Spleen (tissue), 7 donors: ENCODE measurements at regions not wholly inside any gene's neighbourhood (a gene's known extent, or its start where the extent isn't known, plus 50 kb on each side); places are given as distances from the start of the nearest gene placed in this dataset.

Experiments
- POLR2A ChIP-seq, 3 donors: fragments of 450-650 bp; IDR thresholded peaks; one replicate each; pipeline ENCODE4 v1.5.1; 2017; ENCODE audit warnings: antibody characterized with exemption in 3 of 3, mild to moderate bottlenecking in 1 of 3
- TF ChIP-seq, protein P1 (sequence below), 11 experiments: fragments of 200-600 bp in 7 of 11; fragments of 450-650 bp in 4 of 11; sonication (generic) in 4 of 11; IDR thresholded peaks in 8 of 11; conservative IDR thresholded peaks in 3 of 11; 1 replicate in 7 of 11; 2 replicates in 4 of 11; pipeline versions ENCODE4 v1.4.0 to v1.8.0; 2016 to 2021; ENCODE audit warnings: antibody characterized with exemption in 11 of 11, inconsistent platforms in 4 of 11, mild to moderate bottlenecking in 1 of 11
- donor health status: DM: no; HTN: no; CAD: no; lungs with moderate emphysema.
- donor health status: DM: no; HTN: no; CAD: no.
- donor health status: DM: no; HTN: no; CAD: no.

DNA sequence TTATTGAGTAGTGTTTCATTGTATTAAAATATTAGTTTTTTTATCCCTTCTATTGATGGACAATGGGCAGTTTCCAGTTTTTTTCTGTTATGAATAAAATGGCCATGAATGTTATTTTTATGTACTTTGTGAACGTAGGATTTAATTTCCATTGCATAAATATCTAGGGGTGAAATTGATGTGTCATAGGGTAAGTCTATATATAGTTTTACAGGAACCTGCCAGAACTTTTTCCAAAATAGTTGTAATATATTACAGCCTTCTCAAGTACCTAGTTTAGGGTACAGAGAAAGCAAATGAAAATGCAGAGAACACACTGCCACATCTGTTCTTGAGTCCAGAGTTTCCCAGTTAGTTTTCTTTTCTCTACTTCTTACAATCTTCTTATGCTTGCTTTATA lies 378.6 kb downstream of the MEIS1 start:
- no peak for TF ChIP-seq POLR2A (IDR thresholded peaks at IDR 0.05)
- TF ChIP-seq, protein P1, sequence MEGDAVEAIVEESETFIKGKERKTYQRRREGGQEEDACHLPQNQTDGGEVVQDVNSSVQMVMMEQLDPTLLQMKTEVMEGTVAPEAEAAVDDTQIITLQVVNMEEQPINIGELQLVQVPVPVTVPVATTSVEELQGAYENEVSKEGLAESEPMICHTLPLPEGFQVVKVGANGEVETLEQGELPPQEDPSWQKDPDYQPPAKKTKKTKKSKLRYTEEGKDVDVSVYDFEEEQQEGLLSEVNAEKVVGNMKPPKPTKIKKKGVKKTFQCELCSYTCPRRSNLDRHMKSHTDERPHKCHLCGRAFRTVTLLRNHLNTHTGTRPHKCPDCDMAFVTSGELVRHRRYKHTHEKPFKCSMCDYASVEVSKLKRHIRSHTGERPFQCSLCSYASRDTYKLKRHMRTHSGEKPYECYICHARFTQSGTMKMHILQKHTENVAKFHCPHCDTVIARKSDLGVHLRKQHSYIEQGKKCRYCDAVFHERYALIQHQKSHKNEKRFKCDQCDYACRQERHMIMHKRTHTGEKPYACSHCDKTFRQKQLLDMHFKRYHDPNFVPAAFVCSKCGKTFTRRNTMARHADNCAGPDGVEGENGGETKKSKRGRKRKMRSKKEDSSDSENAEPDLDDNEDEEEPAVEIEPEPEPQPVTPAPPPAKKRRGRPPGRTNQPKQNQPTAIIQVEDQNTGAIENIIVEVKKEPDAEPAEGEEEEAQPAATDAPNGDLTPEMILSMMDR (IDR thresholded peaks at IDR 0.05 in 8 of 11, conservative IDR thresholded peaks at IDR 0.05 in 3 of 11): no peak
